ENCODE measurements at regions not wholly inside any gene's neighbourhood (a gene's known extent, or its start where the extent isn't known, plus 50 kb on each side); places are given as distances from the start of the nearest gene placed in this dataset.

- no peak for TF ChIP-seq CTCF (IDR thresholded peaks at IDR 0.05)
- TF ChIP-seq EP300 (IDR thresholded peaks at IDR 0.05): no peak
- no peak for TF ChIP-seq POLR2A (IDR thresholded peaks at IDR 0.05)
Observed at GRCh38 chr2:122610948-122611609, 855.6 kb downstream of the TSN start.

Measured in ovary (tissue), 3 donors.